GM19240 (cell line): ENCODE measurements at regions not wholly inside any gene's neighbourhood (a gene's known extent, or its start where the extent isn't known, plus 50 kb on each side); places are given as distances from the start of the nearest gene placed in this dataset.
A peak's percentile ranks its signal among the peaks of the same experiment; 100 is the strongest.

Experiments used
- DNase-seq: peaks from one replicate; pipeline ENCODE4 v3.0.0; 2011; ENCODE audit warnings: low spot score; ENCODE audit not compliant: insufficient read length

- DNase-seq = no peak
Observed at GRCh38 chr6:40340957-40341356, 246.2 kb downstream of the LRFN2 start.

DNA sequence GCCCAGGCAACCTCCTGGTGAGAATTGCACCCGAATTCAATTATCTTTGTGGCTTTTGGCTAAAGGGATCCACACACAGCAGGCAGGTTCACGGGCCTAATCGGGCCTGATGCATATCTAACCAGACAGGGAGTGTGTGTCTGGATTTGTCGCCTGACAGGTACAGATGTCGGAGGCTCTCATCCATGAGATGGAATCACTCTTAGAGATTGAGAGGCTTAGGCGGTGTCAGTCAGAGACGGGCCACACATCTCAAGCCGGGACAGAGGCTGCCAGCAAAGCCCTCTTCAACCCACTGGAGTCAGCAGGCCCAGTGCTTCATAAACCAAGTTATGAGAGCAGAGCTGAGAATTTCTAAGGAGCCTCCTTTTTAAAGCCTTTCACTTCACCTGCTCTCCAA is 247.0 kb downstream of the LRFN2 start:
- no peak for DNase-seq

- DNase-seq = no peak
Observed at GRCh38 chr6:40338306-40338705, 248.9 kb downstream of the LRFN2 start.

GRCh38 chr6:40336940-40337760 is 250.0 kb downstream of the LRFN2 start:
- no peak for DNase-seq

GRCh38 chr6:40336296-40336695 is 250.9 kb downstream of the LRFN2 start:
- DNase-seq = no peak

DNA sequence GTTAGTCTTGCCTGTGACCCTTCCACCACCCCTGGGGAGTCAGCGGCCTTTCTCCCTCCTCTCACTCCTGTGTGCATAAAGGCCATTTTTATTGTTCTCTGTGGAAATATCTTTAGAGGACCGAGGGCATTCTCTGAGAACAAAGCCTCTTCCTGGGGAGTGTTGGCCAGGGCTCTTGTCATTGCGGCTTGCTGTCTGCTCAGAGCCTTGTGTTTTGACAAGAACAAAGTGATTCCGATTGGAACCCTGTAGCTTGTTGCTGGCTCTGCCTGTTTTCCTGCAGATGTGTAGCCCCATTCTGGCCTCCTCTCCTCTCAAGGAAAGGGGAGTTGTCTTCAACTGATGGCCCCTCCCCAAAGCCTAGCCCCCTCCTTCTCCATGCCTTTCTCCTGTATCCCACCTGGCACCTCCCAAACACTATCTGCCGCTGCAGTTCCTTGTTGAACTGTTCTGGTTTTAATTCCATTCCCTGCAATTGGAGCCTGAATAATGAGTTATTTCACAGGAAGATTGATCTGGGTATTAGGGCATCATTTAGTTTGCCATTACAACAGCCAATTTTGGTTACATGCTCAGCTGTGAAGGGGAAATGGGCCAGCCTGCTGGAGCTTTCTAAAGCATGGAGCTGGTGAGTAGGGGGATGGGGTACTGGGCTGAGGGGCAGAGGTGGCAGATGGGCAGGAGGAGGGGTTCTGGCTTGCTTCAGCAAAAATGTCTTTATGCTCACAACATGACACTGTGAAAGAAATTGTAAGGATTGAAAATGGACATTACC is 252.5 kb downstream of the LRFN2 start:
- DNase-seq = no peak

GRCh38 chr6:40331545-40331944 is 255.6 kb downstream of the LRFN2 start:
- no peak for DNase-seq

- no peak for DNase-seq
Observed at GRCh38 chr6:40330301-40330721, 256.9 kb downstream of the LRFN2 start.

- no peak for DNase-seq
Observed at GRCh38 chr6:40328986-40329545, 258.1 kb downstream of the LRFN2 start.

DNA sequence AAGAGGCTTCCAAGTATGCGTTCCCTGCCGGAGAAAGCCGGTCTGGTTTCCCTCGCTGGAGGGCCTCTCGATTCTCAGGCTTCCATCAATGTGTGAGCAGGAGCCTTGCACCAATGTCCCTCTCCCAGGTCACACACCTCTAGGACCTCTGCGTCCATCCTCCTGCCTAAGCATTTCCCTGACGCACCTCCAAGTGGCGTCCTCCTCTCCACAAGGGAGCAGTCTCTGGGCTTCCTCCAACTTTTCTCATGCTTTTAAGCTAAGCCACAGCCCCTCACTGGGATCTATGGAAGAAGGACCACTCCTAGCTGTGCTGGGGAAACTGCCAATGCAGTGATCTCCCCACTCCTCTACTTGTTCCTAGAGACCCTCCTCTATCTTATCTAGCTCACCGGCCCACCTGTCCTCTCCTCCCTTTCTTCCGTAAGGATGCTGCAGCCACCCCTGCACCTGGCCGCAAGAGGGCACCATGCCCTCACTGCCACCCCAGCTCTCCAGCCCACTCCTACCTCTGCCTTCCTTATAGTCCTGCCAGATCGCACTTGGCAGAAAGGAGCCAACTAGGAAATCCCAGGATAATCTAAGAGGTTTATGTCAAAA is 258.7 kb downstream of the LRFN2 start:
- peak; percentile 15 for DNase-seq

- no peak for DNase-seq
Observed at GRCh38 chr6:40326714-40327421, 260.3 kb downstream of the LRFN2 start.

DNA sequence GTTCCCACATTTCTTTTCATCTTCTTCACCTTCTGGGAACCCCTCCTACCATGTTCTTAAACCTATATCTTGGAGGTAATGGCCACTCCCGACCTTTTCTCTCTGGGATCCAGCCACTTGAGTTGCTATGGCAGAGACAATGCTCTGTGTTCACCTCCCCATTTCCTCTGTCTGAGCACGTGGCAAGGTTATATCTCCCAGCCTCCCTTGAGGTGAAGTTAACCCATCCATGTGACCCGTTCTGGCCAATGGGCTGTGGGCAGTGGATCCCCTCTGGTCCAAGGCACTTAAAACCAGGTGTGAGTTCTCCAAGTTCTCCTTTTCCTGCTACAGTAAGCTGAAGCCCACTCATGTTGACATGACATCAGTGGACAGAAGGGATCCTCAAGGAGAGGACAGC is 261.4 kb downstream of the LRFN2 start:
- no peak for DNase-seq

- no peak for DNase-seq
Observed at GRCh38 chr6:40325041-40325440, 262.1 kb downstream of the LRFN2 start.

GRCh38 chr6:40323881-40324634 is 263.1 kb downstream of the LRFN2 start:
- no peak for DNase-seq

- no peak for DNase-seq
Observed at GRCh38 chr6:40322336-40322735, 264.8 kb downstream of the LRFN2 start.

DNA sequence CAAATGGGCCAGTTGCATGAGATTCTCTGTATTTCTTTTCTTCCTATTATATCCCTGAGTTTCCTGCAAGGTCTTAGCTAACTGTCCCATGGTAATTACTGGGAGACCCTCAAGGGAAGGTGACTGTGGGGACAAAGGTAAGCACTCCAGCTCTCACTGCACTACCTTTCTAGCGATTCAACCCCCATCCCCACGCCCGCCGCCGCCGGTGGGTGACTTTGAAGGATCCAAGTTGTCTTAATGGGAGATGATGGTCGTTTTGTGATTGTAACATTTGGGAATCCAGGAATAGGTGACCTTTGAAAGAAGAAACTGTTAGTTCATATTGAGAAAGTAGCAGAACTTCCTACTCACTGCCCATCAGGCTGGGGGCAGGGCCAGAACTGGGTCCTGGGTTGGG is 265.5 kb downstream of the LRFN2 start:
- DNase-seq = no peak

- no peak for DNase-seq
Observed at GRCh38 chr6:40320947-40321346, 266.2 kb downstream of the LRFN2 start.

DNA sequence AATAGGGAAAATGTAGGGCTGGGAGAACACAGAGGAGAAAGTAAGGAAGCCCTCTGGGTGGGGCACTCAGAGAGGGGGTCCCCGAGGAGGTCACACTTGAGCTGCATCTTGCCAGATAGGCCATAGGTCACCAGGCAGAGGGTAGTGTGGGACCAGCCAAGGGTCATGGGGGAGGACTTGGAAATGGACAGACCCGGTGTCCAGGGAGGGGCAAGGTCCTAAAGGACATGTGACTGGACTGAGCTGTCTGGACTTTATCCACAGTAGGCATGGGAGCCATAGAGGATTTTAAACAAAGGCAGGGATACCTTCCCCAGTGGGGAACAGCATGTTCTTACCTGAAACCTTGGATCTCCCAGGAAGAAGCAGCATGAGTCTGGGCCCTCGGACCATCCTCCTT is 266.7 kb downstream of the LRFN2 start:
- no peak for DNase-seq

- no peak for DNase-seq
Observed at GRCh38 chr6:40319124-40319523, 268.0 kb downstream of the LRFN2 start.

GRCh38 chr6:40315060-40315459 is 272.1 kb downstream of the LRFN2 start:
- DNase-seq = no peak

DNA sequence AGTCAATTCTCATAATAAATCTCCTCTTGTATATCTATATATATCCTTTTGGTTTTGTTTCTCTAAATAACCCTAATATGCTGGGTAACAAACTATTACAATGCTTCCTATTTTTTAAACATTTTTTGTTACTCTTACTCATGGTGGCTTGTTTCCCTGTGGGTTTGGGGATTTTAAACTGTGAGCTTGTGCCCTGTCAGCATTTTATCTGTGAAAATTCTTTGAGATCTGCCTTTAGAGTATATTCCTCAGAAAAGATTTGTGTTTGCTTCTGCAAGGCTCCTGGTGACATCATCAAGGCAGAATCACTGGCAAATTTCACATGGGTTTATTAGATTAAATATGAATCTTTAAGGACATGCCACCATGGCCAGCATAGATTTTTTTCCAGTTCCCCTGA is 273.6 kb downstream of the LRFN2 start:
- DNase-seq = no peak
